NCI-H460 (cell line): ENCODE measurements at regions not wholly inside any gene's neighbourhood (a gene's known extent, or its start where the extent isn't known, plus 50 kb on each side); places are given as distances from the start of the nearest gene placed in this dataset.
"Not testable (repeated sequence)": the region's sequence is repeated elsewhere in the genome, so short reads cannot be mapped to it uniquely, and the experiment has no call there.

Experiments used
- DNase-seq: peaks from one replicate; pipeline ENCODE4 v3.0.0-alpha.2; 2016; ENCODE audit warnings: low read depth; ENCODE audit errors: extremely low read depth

DNA sequence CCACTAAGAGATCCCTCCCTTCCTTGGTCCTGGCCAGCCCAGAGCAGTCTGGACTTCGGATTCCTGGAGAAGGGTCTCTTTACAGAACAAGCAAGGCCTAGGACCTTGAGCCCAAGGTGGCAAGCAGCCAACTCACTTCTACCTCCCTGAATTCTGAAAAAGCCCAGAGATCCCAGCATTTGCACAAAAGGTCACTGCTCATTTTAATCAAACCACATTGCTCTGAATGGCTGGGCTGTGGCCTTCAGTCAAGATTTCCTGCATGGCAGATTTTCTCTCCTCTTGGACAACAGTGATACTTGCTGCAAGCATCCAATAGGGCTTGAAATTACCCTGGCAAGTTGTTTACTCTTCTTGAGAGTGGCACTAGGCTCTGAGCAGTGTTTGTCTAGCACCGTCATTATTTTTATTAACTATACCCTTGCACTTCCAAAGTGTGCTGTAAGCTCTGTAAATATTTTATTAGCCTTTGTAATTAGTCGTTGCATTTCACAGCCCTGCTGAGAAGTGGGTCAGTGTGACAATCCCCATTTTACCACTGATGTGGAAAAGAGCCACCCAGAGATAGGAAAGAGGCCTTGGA is 274.7 kb upstream of the CTNNB1 start:
- no peak for DNase-seq

- DNase-seq, result no peak
These were observed 274.1 kb upstream of the CTNNB1 start for GRCh38 chr3:40925231-40925630.

- DNase-seq, result no peak
These were observed 269.2 kb upstream of the CTNNB1 start for GRCh38 chr3:40930131-40930538.

GRCh38 chr3:40930756-40931155 is 268.5 kb upstream of the CTNNB1 start:
- no peak for DNase-seq

GRCh38 chr3:40938591-40938990 is 260.7 kb upstream of the CTNNB1 start:
- DNase-seq, result no peak

DNA sequence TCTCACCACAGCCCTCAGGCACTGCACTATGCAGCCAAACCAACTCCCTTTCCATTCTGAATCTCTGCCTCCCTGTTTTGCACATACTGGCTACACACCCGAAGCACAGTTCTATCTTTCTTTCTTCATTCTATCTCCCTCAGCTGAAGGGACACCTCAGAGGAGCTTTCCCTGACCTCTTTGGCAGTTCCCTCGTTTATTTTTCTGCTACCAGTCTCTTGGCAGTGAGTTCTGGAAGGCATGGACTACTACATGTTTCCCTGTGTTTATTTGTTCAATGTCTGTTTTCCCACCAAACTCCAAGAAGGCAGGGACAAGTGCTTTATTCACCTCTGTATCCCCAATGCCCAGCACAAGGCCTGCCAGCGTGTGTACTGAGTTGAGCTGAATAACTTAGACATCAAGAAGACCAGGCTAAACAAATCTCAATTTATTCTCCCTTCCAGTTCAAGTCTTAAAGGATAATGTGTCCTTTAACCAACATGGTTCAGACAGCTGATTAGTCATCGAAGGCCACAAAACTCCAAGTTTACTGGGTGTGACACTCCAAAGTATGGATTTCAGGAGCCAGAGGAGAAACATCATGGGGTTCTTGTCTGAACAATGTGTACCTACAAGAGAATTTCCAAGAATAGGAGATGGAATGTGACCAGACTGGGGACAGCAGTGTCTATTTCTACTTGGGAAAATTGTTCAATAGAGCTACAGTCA is 260.1 kb upstream of the CTNNB1 start:
- no peak for DNase-seq

- DNase-seq, result no peak
These were observed 259.6 kb upstream of the CTNNB1 start for GRCh38 chr3:40939741-40940130.

DNA sequence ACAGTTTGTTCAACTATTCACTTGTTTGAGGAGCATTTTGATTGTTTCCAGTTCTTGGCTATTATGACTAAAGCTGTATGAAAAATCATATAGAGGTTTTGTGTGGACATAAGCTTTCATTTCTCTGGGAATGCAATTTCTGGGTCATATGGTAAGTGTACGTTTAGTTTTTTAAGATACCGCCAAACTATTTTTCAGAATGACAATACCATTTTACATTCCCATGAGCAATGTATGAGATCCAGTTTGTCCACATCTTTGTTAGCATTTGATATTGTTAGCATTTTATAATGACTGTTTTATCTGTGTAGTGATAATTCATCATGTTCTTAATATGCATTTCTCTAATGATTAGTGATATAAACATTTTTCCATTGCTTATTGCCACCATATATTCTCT is 258.7 kb upstream of the CTNNB1 start:
- no peak for DNase-seq

- not testable (repeated sequence) for DNase-seq
These were observed 252.3 kb upstream of the CTNNB1 start for GRCh38 chr3:40947022-40947421.

GRCh38 chr3:40949347-40949746 is 250.0 kb upstream of the CTNNB1 start:
- not testable (repeated sequence) for DNase-seq

- DNase-seq, result no peak
These were observed 247.7 kb upstream of the CTNNB1 start for GRCh38 chr3:40951636-40952035.

DNA sequence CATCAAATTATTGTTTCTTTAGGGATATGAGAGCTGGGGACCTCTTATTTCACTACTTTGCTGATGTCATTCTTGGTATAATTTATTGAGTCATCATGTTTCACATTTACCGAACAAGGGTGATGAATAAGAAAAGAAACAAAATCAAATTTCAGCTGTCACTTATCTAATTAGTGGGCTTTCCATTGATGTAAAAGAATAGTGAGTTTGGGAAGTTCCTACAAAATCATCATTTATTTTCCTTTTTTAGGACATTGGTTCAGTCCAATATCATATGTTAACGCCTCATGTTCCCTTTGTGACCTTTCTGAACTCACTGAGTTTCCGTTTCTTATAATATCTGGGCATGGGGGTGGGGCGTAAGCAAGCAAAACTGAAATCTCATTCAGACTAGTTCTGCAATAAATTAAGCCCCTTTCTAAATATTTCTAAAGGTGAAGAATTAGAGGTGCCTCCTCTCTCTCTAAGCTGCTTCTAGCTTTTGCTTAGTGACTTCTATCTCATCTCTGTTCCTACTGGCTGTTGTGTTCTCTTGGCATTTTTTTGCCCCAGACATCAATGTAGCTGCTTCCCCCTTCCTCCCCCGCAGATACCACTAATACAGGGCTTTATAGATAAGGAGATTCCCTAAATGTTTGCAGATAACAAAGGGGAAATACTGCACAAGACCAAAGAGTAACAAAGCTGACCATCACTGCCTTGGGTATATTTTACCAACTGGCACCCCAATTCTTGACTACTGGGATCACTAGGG is 238.0 kb upstream of the CTNNB1 start:
- no peak for DNase-seq

- no peak for DNase-seq
These were observed 236.6 kb upstream of the CTNNB1 start for GRCh38 chr3:40962721-40963120.

- DNase-seq, result no peak
These were observed 230.6 kb upstream of the CTNNB1 start for GRCh38 chr3:40968666-40969065.

GRCh38 chr3:40969341-40969740 is 230.0 kb upstream of the CTNNB1 start:
- no peak for DNase-seq

GRCh38 chr3:40969756-40970466 is 229.4 kb upstream of the CTNNB1 start:
- DNase-seq, result no peak

DNA sequence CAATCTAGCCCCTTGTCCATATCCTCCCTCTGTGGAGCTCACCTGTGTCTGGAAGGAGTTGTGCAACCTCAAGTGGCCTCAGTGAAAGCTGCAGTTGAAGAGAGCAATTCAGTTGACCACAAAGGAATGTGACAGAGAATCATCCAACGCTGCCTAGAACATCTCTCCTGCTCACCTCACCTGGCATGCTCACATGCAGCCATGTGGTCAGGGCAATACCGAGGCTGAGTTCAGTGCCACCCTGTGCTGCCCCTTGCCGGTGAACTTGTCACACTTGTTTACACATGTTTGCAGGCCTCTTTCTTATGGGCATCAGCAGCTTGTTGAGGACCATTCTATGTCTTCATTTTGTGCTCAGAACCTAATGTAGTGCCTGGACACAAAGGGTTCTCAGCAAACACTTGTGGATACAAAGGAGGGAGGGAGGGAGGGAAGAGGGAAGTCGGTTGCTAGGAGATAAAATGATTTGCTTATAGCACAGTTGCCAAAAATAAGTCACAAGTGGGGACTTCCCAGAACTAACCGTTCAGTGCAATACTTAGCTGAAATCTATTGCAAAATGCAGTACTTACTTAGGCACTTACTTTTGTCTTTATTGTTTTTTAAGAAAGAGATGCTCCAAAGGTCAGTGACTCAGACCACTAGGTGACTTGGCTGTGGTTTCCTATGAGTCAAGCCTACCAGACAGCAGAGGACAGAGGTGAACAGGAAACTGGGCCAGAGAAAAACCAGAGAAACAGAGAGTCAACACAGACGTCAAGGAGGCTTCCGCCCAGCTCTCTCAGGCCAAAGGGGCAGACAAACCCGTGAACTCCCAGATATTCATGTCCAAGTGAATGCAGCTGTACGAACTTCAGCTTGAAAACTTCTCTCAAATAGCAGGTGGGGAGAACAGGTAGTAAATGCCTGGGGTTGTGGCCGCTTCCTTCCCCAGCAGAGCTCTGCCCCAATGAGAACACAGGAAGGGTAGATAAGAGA is 227.8 kb upstream of the CTNNB1 start:
- DNase-seq, result peak; percentile 21

GRCh38 chr3:40972350-40972749 is 227.0 kb upstream of the CTNNB1 start:
- no peak for DNase-seq

GRCh38 chr3:40973141-40973540 is 226.2 kb upstream of the CTNNB1 start:
- no peak for DNase-seq

DNA sequence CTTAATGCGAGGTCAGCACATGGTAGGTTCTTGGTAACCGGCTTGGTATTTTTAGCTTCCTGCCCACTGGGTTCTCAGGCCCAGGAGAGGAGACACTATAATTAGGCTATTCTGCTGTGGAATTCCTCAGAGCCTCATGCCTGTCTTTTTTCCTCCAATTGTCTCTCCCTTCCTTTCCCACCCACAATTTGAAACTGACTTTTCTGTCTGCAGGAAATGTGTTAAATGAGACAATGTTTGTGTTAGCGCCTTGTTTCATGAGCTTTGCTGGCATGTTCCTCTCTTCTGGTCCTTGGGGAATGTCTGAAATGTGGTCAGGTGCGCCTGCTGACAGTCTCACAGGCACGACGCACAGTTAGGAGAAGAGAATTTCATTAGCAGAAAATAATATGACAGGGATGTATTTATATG is 223.6 kb upstream of the CTNNB1 start:
- DNase-seq, result no peak
